Smooth muscle cell (in vitro differentiated cells): ENCODE measurements at regions not wholly inside any gene's neighbourhood (a gene's known extent, or its start where the extent isn't known, plus 50 kb on each side); places are given as distances from the start of the nearest gene placed in this dataset.

Source experiments
- DNase-seq: peaks from one replicate; lab custom pipeline; 2025; ENCODE audit not compliant: unreplicated experiment; lab: John Stamatoyannopoulos, UW
- H2AFZ ChIP-seq: fragments of 200-600 bp; sonication (generic); 2 replicates; pipeline ENCODE4 v1.6.0; 2016; ENCODE audit warnings: antibody characterized with exemption, low read depth, mild to moderate bottlenecking
- H3F3A ChIP-seq: fragments of 200-600 bp; sonication (generic); 2 replicates; pipeline ENCODE4 v1.6.0; 2017; ENCODE audit warnings: antibody characterized with exemption, low read depth
- H3K27ac ChIP-seq: fragments of 200-600 bp; sonication (generic); 2 replicates; pipeline ENCODE4 v1.5.1; 2016; ENCODE audit warnings: low read depth, mild to moderate bottlenecking
- H3K27me3 ChIP-seq: fragments of 200-600 bp; sonication (generic); 2 replicates; pipeline ENCODE4 v1.6.1; 2016; ENCODE audit warnings: low read depth, mild to moderate bottlenecking
- H3K36me3 ChIP-seq: fragments of 200-600 bp; sonication (generic); 2 replicates; pipeline ENCODE4 v1.5.1; 2016; ENCODE audit warnings: low read depth
- H3K4me1 ChIP-seq: fragments of 200-600 bp; sonication (generic); 2 replicates; pipeline ENCODE4 v1.5.1; 2016; ENCODE audit warnings: low read depth
- H3K4me2 ChIP-seq: fragments of 200-600 bp; sonication (generic); 2 replicates; pipeline ENCODE4 v1.6.0; 2016; ENCODE audit warnings: mild to moderate bottlenecking
- H3K4me3 ChIP-seq: fragments of 200-600 bp; sonication (generic); 2 replicates; pipeline ENCODE4 v1.5.1; 2016; ENCODE audit warnings: mild to moderate bottlenecking
- H3K79me2 ChIP-seq: fragments of 200-600 bp; sonication (generic); 2 replicates; pipeline ENCODE4 v1.6.0; 2016; ENCODE audit warnings: low read depth, mild to moderate bottlenecking
- H3K9ac ChIP-seq: fragments of 200-600 bp; sonication (generic); 2 replicates; pipeline ENCODE4 v1.6.0; 2016; ENCODE audit warnings: low read depth
- H3K9me3 ChIP-seq: fragments of 200-600 bp; sonication (generic); replicated peaks from 2 replicates; pipeline ENCODE4 v1.5.1; 2016; ENCODE audit warnings: low read depth
- H4K20me1 ChIP-seq: fragments of 200-600 bp; sonication (generic); 2 replicates; pipeline ENCODE4 v1.6.0; 2016; ENCODE audit warnings: low read depth
- CTCF ChIP-seq: fragments of 200-600 bp; sonication (generic); IDR thresholded peaks from 2 replicates; pipeline ENCODE4 v1.5.1; 2017; ENCODE audit warnings: borderline replicate concordance, mild to moderate bottlenecking, antibody characterized with exemption; ENCODE audit not compliant: insufficient read depth, poor library complexity, severe bottlenecking
- WGBS: methylation state at CpG from one replicate; pipeline ENCODE4 v1.1.7; 2016; ENCODE audit warnings: low lambda C conversion rate; 5-methylcytosine and 5-hydroxymethylcytosine counted together

GRCh38 chr12:129964826-129965457 is 61.1 kb upstream of the TMEM132D start:
- H3K36me3 ChIP-seq, result no peaks in the 10 kb centered on the region
- H3F3A ChIP-seq, result no peaks in the 10 kb centered on the region
- 76% methylated on average over 5 of the region's 5 CpGs for WGBS

GRCh38 chr12:129966146-129966995 is 62.5 kb upstream of the TMEM132D start:
- DNase-seq, result no peak
- H3K4me1 ChIP-seq, result peaks cover 16% of the 10 kb centered on the region
- H3K9ac ChIP-seq, result no peak overlapping the region
- H3F3A ChIP-seq, result no peaks in the 10 kb centered on the region
- no peak overlapping the region for H3K4me2 ChIP-seq
- no peaks in the 10 kb centered on the region for H3K27me3 ChIP-seq
- WGBS, result 52% methylated on average over 10 of the region's 10 CpGs
- H2AFZ ChIP-seq, result no peak overlapping the region
- H3K36me3 ChIP-seq, result no peaks in the 10 kb centered on the region
- no peak for TF ChIP-seq CTCF
- H3K27ac ChIP-seq, result no peak overlapping the region
- no peaks in the 10 kb centered on the region for H4K20me1 ChIP-seq
- H3K4me3 ChIP-seq, result no peak overlapping the region
- H3K9me3 ChIP-seq, result no peaks in the 10 kb centered on the region
- no peaks in the 10 kb centered on the region for H3K79me2 ChIP-seq

More at GRCh38 chr12:129964826-129965457, 61.1 kb upstream of the TMEM132D start:
- no peaks in the 10 kb centered on the region for H3K27me3 ChIP-seq
- no peaks in the 10 kb centered on the region for H3K9me3 ChIP-seq
- no peaks in the 10 kb centered on the region for H4K20me1 ChIP-seq
- no peak overlapping the region for H2AFZ ChIP-seq
- H3K4me2 ChIP-seq, result no peak overlapping the region
- no peak for DNase-seq
- peaks cover 16% of the 10 kb centered on the region for H3K4me1 ChIP-seq
- TF ChIP-seq CTCF, result no peak
- no peak overlapping the region for H3K9ac ChIP-seq
- H3K79me2 ChIP-seq, result no peaks in the 10 kb centered on the region
- no peak overlapping the region for H3K27ac ChIP-seq
- H3K4me3 ChIP-seq, result no peak overlapping the region

DNA sequence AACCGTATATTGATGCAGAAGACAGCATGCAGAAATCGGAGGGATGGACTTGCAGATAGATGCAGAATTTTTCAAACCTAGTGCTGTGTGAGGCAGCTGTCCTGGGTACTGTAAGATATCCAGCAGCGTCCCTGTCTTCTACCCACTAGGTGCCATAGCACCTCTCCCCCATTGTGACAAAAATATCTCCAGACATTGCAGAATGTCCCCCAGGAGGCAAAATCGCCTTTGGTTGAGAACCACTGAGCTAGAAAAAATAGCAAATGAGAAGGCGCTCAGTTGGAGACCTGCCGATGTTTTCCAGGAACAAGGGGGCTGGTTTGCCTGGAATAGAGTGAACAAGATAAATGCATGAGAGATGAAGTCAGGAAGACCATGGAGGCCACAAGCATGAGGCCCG is 67.9 kb upstream of the TMEM132D start:
- Histone ChIP-seq H4K20me1 (no peaks in the 10 kb centered on the region), H3K27ac (no peak overlapping the region), H3K27me3 (no peaks in the 10 kb centered on the region), H3K9ac (no peak overlapping the region), H3K4me1 (peaks cover 4% of the 10 kb centered on the region), H3K4me3 (no peak overlapping the region), H3K9me3 (no peaks in the 10 kb centered on the region), H3K79me2 (no peaks in the 10 kb centered on the region), H3K36me3 (no peaks in the 10 kb centered on the region), H2AFZ (no peak overlapping the region), H3K4me2 (no peak overlapping the region), H3F3A (no peaks in the 10 kb centered on the region)
- no peak for TF ChIP-seq CTCF
- DNase-seq, result no peak
- 82% methylated on average over 7 of the region's 7 CpGs for WGBS
